ENCODE measurements at regions not wholly inside any gene's neighbourhood (a gene's known extent, or its start where the extent isn't known, plus 50 kb on each side); places are given as distances from the start of the nearest gene placed in this dataset.

DNA sequence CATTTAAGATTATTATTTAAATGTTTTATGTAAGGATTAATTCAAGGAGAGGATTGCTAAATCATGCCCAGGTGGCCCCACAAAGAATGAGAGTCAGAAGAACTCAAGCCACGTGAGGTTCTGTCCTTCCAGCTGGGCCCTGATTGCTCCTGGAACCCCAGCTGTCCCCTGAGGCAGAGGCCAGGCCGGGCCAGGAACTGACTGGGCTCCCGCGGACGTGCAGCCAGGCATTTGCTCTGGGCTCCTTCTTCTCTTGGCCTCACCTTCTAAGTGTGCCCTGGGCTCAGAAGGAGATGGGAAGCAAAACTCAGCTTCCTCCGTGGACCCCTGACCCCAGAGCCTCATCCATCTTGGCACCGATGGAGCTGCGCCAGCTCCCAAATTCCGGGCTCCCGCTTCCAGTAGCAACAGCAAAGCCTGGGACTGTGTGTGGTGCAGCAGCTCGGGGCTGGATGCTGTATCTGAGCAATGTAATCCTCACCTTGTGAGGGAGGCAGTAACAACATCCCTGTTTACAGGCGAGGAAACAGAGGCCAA lies 250.6 kb upstream of the PPP2R2D start:
- TF ChIP-seq GATA2 (IDR thresholded peaks at IDR 0.05; ENCODE audit: low read depth, low read length) (no peak), GATA3 (IDR thresholded peaks at IDR 0.05; ENCODE audit: low read depth, low read length) (no peak)

Data from SH-SY5Y (cell line).